ENCODE measurements at regions not wholly inside any gene's neighbourhood (a gene's known extent, or its start where the extent isn't known, plus 50 kb on each side); places are given as distances from the start of the nearest gene placed in this dataset.
"Not testable (repeated sequence)": the region's sequence is repeated elsewhere in the genome, so short reads cannot be mapped to it uniquely, and the experiment has no call there.

- no peak for DNase-seq
Measured at GRCh38 chr15:79609506-79609905, 177.4 kb downstream of the MINAR1 start.

- DNase-seq, result no peak
Measured at GRCh38 chr15:79610021-79610420, 177.9 kb downstream of the MINAR1 start.

GRCh38 chr15:79615754-79616153, 183.6 kb downstream of the MINAR1 start:
- DNase-seq, result no peak

- no peak for DNase-seq
Measured at GRCh38 chr15:79617071-79617470, 184.9 kb downstream of the MINAR1 start.

GRCh38 chr15:79620112-79620857, 188.1 kb downstream of the MINAR1 start:
- no peak for DNase-seq

GRCh38 chr15:79621805-79622204, 189.7 kb downstream of the MINAR1 start:
- not testable (repeated sequence) for DNase-seq

- DNase-seq, result no peak
Measured at GRCh38 chr15:79623488-79623887, 191.4 kb downstream of the MINAR1 start.

GRCh38 chr15:79629687-79630086, 197.6 kb downstream of the MINAR1 start:
- DNase-seq, result no peak

- DNase-seq, result no peak
Measured at GRCh38 chr15:79632457-79632856, 200.3 kb downstream of the MINAR1 start.

- no peak for DNase-seq
Measured at GRCh38 chr15:79635149-79635771, 203.1 kb downstream of the MINAR1 start.

- DNase-seq, result no peak
Measured at GRCh38 chr15:79635897-79636561, 203.9 kb downstream of the MINAR1 start.

- no peak for DNase-seq
Measured at GRCh38 chr15:79640206-79640605, 208.1 kb downstream of the MINAR1 start.

GRCh38 chr15:79641841-79642240, 209.7 kb downstream of the MINAR1 start:
- DNase-seq, result no peak

- no peak for DNase-seq
Measured at GRCh38 chr15:79643393-79643792, 211.3 kb downstream of the MINAR1 start.

- no peak for DNase-seq
Measured at GRCh38 chr15:79644091-79644490, 212.0 kb downstream of the MINAR1 start.

- DNase-seq, result not testable (repeated sequence)
Measured at GRCh38 chr15:79652972-79653371, 220.8 kb downstream of the MINAR1 start.

GRCh38 chr15:79653533-79653932, 221.4 kb downstream of the MINAR1 start:
- no peak for DNase-seq

- no peak for DNase-seq
Measured at GRCh38 chr15:79656151-79657000, 224.2 kb downstream of the MINAR1 start.

GRCh38 chr15:79657722-79658121, 225.6 kb downstream of the MINAR1 start:
- DNase-seq, result no peak

GRCh38 chr15:79659691-79660090, 227.6 kb downstream of the MINAR1 start:
- DNase-seq, result no peak

GRCh38 chr15:79661411-79661810, 229.3 kb downstream of the MINAR1 start:
- DNase-seq, result no peak

GRCh38 chr15:79673416-79674123, 223.2 kb downstream of the MTHFS start:
- no peak for DNase-seq

- DNase-seq, result no peak
Measured at GRCh38 chr15:79674124-79674465, 222.7 kb downstream of the MTHFS start.

Data from hematopoietic multipotent progenitor cell treated with erythropoietin and hydrocortisone succinate and interleukin-3 and kit ligand, for 6 days (in vitro differentiated cells).